GM04504 (cell line): ENCODE measurements at regions not wholly inside any gene's neighbourhood (a gene's known extent, or its start where the extent isn't known, plus 50 kb on each side); places are given as distances from the start of the nearest gene placed in this dataset.

Experiments
- DNase-seq: peaks from one replicate; pipeline ENCODE4 v3.0.0-alpha.2; 2012; ENCODE audit warnings: low read depth

- no peak for DNase-seq
Measured at GRCh38 chr14:34348592-34348991, 113.4 kb downstream of the SPTSSA start.

- no peak for DNase-seq
Measured at GRCh38 chr14:34347683-34348082, 114.4 kb downstream of the SPTSSA start.

GRCh38 chr14:34345718-34346465 is 116.1 kb downstream of the SPTSSA start:
- DNase-seq: no peak

GRCh38 chr14:34344318-34344717 is 117.7 kb downstream of the SPTSSA start:
- no peak for DNase-seq

GRCh38 chr14:34340025-34340625 is 121.9 kb downstream of the SPTSSA start:
- no peak for DNase-seq

- no peak for DNase-seq
Measured at GRCh38 chr14:34338056-34338455, 124.0 kb downstream of the SPTSSA start.

GRCh38 chr14:34336501-34336900 is 125.5 kb downstream of the SPTSSA start:
- no peak for DNase-seq

GRCh38 chr14:34335968-34336367 is 126.1 kb downstream of the SPTSSA start:
- DNase-seq: no peak

GRCh38 chr14:34334329-34334728 is 127.7 kb downstream of the SPTSSA start:
- no peak for DNase-seq

GRCh38 chr14:34331728-34332623 is 130.1 kb downstream of the SPTSSA start:
- no peak for DNase-seq

GRCh38 chr14:34330846-34331245 is 131.2 kb downstream of the SPTSSA start:
- no peak for DNase-seq

GRCh38 chr14:34329301-34329700 is 132.7 kb downstream of the SPTSSA start:
- no peak for DNase-seq

- DNase-seq: no peak
Measured at GRCh38 chr14:34328178-34328577, 133.9 kb downstream of the SPTSSA start.

GRCh38 chr14:34325493-34325892 is 136.5 kb downstream of the SPTSSA start:
- no peak for DNase-seq

- no peak for DNase-seq
Measured at GRCh38 chr14:34324363-34324795, 137.7 kb downstream of the SPTSSA start.

GRCh38 chr14:34322940-34323418 is 139.1 kb downstream of the SPTSSA start:
- DNase-seq: peak; percentile 18

GRCh38 chr14:34319140-34319539 is 142.9 kb downstream of the SPTSSA start:
- no peak for DNase-seq

GRCh38 chr14:34318014-34318413 is 144.0 kb downstream of the SPTSSA start:
- no peak for DNase-seq

GRCh38 chr14:34310724-34311123 is 151.3 kb downstream of the SPTSSA start:
- no peak for DNase-seq

- DNase-seq: no peak
Measured at GRCh38 chr14:34303811-34304210, 158.2 kb downstream of the SPTSSA start.

GRCh38 chr14:34302654-34303053 is 159.4 kb downstream of the SPTSSA start:
- no peak for DNase-seq

GRCh38 chr14:34300882-34301734 is 160.9 kb downstream of the SPTSSA start:
- peak; percentile 28 for DNase-seq
